Colonic mucosa (tissue), 4 donors: ENCODE measurements at regions not wholly inside any gene's neighbourhood (a gene's known extent, or its start where the extent isn't known, plus 50 kb on each side); places are given as distances from the start of the nearest gene placed in this dataset.

Experiments used
- DNase-seq: peaks from one replicate; pipeline ENCODE4 v3.0.0-alpha.2; 2020
- H3K27ac ChIP-seq: fragments of 200-600 bp; one replicate; pipeline ENCODE4 v1.8.0; 2021
- H3K27me3 ChIP-seq: fragments of 200-600 bp; one replicate; pipeline ENCODE4 v1.8.0; 2021
- H3K36me3 ChIP-seq: fragments of 200-600 bp; one replicate; pipeline ENCODE4 v1.8.0; 2021
- H3K4me1 ChIP-seq: fragments of 200-600 bp; one replicate; pipeline ENCODE4 v1.8.0; 2021; ENCODE audit warnings: mild to moderate bottlenecking
- H3K4me3 ChIP-seq: fragments of 200-600 bp; one replicate; pipeline ENCODE4 v1.8.0; 2021
- H3K9ac ChIP-seq, 2 donors: one replicate each; pipeline ENCODE4 v1.7.0; 2013; ENCODE audit warnings: control low read depth in 2 of 2, low read depth in 2 of 2, low read length in 2 of 2
- H3K9me3 ChIP-seq: fragments of 200-600 bp; one replicate; pipeline ENCODE4 v1.8.0; 2021
- intact Hi-C: fragments of 100-400 bp; cut with DNase I; formaldehyde crosslinking; loops from one replicate; pipeline ENCODE4 v1.14.1; 2022
- TF ChIP-seq, protein P1 (sequence below): fragments of 200-600 bp; IDR thresholded peaks from one replicate; pipeline ENCODE4 v1.8.0; 2022; ENCODE audit warnings: antibody characterized with exemption, mild to moderate bottlenecking
- donor health status: healthy.
- donor health status: DM: no; HTN: no; CAD: no.
- donor health status: DM: no; HTN: no; CAD: no.

DNA sequence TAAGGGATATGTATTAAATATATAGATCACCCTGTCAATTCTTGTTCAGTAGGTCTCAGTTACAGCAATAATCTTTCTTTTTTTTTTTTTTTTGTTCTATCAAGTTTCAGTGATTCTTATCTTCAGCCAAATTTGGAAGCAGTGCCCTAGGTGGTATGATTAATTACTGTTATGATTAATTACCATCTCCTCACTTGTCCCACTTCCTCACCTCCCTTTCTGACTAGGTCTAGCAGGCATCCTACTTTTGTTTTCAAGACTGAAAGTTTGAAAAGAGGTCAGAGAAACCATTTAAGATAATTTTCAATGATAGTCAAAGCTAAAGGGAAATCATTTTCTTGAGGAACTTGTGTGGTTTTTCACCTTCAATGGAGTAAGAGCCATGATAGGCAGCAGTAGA, 144.0 kb upstream of the CNTN4 start:
- intact Hi-C loops: no loop called here
- no peak overlapping the region for H3K9ac ChIP-seq
- no peaks in the 10 kb centered on the region for H3K36me3 ChIP-seq
- no peak overlapping the region for H3K4me3 ChIP-seq
- no peak overlapping the region for H3K27ac ChIP-seq
- H3K27me3 ChIP-seq: no peaks in the 10 kb centered on the region
- TF ChIP-seq, protein P1, sequence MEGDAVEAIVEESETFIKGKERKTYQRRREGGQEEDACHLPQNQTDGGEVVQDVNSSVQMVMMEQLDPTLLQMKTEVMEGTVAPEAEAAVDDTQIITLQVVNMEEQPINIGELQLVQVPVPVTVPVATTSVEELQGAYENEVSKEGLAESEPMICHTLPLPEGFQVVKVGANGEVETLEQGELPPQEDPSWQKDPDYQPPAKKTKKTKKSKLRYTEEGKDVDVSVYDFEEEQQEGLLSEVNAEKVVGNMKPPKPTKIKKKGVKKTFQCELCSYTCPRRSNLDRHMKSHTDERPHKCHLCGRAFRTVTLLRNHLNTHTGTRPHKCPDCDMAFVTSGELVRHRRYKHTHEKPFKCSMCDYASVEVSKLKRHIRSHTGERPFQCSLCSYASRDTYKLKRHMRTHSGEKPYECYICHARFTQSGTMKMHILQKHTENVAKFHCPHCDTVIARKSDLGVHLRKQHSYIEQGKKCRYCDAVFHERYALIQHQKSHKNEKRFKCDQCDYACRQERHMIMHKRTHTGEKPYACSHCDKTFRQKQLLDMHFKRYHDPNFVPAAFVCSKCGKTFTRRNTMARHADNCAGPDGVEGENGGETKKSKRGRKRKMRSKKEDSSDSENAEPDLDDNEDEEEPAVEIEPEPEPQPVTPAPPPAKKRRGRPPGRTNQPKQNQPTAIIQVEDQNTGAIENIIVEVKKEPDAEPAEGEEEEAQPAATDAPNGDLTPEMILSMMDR: no peak
- no peak for DNase-seq
- no peaks in the 10 kb centered on the region for H3K9me3 ChIP-seq
- no peaks in the 10 kb centered on the region for H3K4me1 ChIP-seq

DNA sequence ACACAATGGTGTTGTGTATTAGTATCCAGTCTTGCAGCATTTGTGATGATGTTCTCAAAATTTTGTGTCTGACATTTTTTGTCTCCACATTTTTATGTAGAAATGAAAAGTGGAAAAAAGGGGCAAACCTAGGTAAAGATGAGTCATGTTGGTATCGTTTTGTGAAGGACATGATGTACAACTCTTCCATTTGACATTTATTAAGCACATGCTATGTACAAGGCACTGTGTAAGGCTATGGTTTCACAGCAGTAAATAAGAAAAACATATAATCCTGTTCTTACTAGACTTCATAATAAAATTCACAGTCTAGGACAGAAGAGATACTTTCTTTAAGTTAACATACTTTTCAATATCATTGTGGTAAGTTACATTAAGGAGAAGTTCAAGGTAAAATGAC, 143.5 kb upstream of the CNTN4 start:
- no peak overlapping the region for H3K9ac ChIP-seq
- no peaks in the 10 kb centered on the region for H3K27me3 ChIP-seq
- no peaks in the 10 kb centered on the region for H3K4me1 ChIP-seq
- H3K36me3 ChIP-seq: no peaks in the 10 kb centered on the region
- H3K4me3 ChIP-seq: no peak overlapping the region
- DNase-seq: no peak
- H3K9me3 ChIP-seq: no peaks in the 10 kb centered on the region
- no peak overlapping the region for H3K27ac ChIP-seq
- TF ChIP-seq, protein P1: no peak
- intact Hi-C loops: no loop called here

DNA sequence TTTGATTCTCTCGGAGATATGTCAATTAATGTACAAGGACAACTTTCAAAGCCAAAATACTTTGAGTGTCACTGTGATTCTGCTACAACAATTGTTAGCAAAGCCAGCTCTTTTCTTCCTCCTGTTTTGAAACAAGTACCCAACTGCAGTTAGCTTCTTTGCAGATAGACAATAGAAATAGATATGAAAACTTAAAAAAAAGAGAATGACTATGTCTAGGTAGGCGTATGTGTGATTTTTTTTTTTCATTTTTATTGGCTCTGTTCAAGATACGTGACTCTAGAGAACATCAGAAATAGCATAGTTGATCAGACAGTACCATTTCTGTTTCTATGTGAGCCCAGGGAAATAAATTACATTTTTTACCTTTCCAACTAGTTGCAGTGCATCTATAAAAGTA, 142.9 kb upstream of the CNTN4 start:
- no peak overlapping the region for H3K27ac ChIP-seq
- intact Hi-C loops: no loop called here
- no peaks in the 10 kb centered on the region for H3K9me3 ChIP-seq
- no peaks in the 10 kb centered on the region for H3K27me3 ChIP-seq
- TF ChIP-seq, protein P1: no peak
- DNase-seq: no peak
- no peaks in the 10 kb centered on the region for H3K36me3 ChIP-seq
- H3K4me3 ChIP-seq: no peak overlapping the region
- H3K4me1 ChIP-seq: no peaks in the 10 kb centered on the region
- H3K9ac ChIP-seq: no peak overlapping the region

DNA sequence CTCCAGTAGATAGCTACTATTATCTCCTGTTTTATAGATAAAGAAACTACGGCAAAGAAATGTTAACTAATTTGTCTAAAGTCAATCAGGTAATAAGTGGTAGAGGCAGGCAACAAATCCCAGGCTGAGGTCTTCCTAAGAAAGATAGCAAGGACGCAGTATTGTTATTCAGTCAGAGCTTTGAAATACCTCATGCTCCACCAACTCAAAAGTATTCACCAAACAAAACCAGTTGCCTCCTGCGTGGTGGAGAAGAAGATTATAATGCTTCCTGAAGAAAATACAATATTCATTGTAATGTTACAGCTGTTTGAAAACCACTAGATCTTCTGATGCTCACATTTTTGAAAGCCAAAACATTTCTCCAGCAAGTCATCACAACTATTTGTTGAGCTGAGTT, 138.2 kb upstream of the CNTN4 start:
- Histone ChIP-seq H3K9me3 (no peaks in the 10 kb centered on the region), H3K4me3 (no peak overlapping the region), H3K27me3 (no peaks in the 10 kb centered on the region), H3K9ac (no peak overlapping the region), H3K36me3 (no peaks in the 10 kb centered on the region), H3K27ac (no peak overlapping the region), H3K4me1 (no peaks in the 10 kb centered on the region)
- intact Hi-C loops: no loop called here
- TF ChIP-seq, protein P1: no peak
- no peak for DNase-seq

DNA sequence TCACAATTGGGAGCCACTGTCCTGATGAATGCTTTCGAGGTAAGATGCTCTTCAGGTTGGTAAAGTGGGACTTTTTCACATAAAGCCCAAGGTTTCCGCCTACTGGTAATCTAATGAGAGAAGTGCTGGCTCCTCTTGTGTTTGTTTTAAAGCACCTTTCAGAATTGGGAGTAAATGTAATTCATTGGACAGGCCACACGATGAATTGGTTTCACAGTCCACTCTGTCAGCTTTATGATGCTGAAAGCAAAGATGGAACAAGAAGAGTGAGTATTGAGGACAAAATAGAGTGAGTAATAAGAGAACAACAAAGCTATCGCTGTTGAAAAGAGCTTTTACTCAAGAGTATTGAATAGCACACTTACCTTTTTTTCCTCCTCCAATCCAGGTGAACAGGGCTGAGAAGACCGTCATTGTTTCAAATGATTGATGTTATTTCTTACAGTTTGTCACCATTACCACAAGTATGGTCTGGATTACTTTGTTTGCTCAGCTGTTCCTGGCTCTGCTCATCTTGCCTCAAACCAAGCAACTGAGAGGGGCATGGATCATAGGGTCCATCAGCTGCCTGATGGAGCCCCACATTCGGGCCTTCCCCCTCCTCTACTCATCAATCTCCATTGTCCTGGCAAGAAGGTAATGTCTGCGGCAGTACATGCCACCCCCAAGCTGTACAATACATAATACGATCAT, 136.1 kb upstream of the CNTN4 start:
- Histone ChIP-seq H3K27ac (no peak overlapping the region), H3K36me3 (no peaks in the 10 kb centered on the region), H3K4me1 (no peaks in the 10 kb centered on the region), H3K9me3 (no peaks in the 10 kb centered on the region), H3K4me3 (no peak overlapping the region), H3K27me3 (no peaks in the 10 kb centered on the region), H3K9ac (no peak overlapping the region)
- TF ChIP-seq, protein P1: no peak
- no peak for DNase-seq
- intact Hi-C loops: no loop called here
